Glutamatergic neuron (in vitro differentiated cells): ENCODE measurements at regions not wholly inside any gene's neighbourhood (a gene's known extent, or its start where the extent isn't known, plus 50 kb on each side); places are given as distances from the start of the nearest gene placed in this dataset.

ENCODE experiments used
- DNase-seq: peaks from one replicate; pipeline ENCODE4 v3.0.0; 2022
- H3K27ac Mint-ChIP-seq: one replicate; pipeline ENCODE4 v1.8.0; 2020; ENCODE audit warnings: mild to moderate bottlenecking, mixed read lengths, inconsistent platforms; ENCODE audit not compliant: unreplicated experiment
- H3K27me3 Mint-ChIP-seq: one replicate; pipeline ENCODE4 v1.8.0; 2020; ENCODE audit warnings: mild to moderate bottlenecking, moderate library complexity, mixed read lengths, inconsistent platforms; ENCODE audit not compliant: unreplicated experiment
- H3K36me3 Mint-ChIP-seq: one replicate; pipeline ENCODE4 v1.8.0; 2020; ENCODE audit warnings: mild to moderate bottlenecking, mixed read lengths, inconsistent platforms; ENCODE audit not compliant: unreplicated experiment
- H3K4me1 Mint-ChIP-seq: one replicate; pipeline ENCODE4 v1.8.0; 2020; ENCODE audit warnings: mild to moderate bottlenecking, low read depth, mixed read lengths, inconsistent platforms; ENCODE audit not compliant: unreplicated experiment
- H3K4me3 Mint-ChIP-seq: one replicate; pipeline ENCODE4 v1.8.0; 2020; ENCODE audit warnings: mild to moderate bottlenecking, mixed read lengths, inconsistent platforms; ENCODE audit not compliant: unreplicated experiment
- H3K9me3 Mint-ChIP-seq: one replicate; pipeline ENCODE4 v1.8.0; 2020; ENCODE audit warnings: mild to moderate bottlenecking, moderate library complexity, mixed read lengths, inconsistent platforms; ENCODE audit not compliant: unreplicated experiment
- TF ChIP-seq, protein P1 (sequence below): fragments of 200-600 bp; sonication (generic); IDR thresholded peaks from one replicate; pipeline ENCODE4 v1.5.0; 2021; ENCODE audit not compliant: partially characterized antibody, unreplicated experiment

DNA sequence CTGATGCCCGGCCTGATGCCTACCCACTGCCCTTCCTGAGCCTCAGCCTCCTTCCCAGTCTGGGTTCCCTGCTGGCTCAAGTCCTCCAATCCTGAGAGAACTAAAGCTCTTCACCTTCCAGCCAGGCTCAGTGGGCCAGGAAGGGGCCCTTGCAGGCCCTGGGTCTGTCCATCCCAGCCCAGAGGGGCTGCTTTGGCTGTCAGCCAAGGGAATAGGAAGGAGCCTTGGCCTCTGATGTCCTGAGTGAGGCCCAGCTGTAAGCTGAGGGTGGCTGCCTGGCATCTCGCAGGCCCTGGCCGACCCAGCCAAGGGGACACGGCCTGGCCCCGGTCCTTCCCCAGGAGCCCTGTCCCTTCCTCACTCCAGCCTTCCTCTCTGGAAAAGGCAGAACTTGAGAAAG lies 83.4 kb downstream of the DHCR7 start:
- TF ChIP-seq, protein P1, sequence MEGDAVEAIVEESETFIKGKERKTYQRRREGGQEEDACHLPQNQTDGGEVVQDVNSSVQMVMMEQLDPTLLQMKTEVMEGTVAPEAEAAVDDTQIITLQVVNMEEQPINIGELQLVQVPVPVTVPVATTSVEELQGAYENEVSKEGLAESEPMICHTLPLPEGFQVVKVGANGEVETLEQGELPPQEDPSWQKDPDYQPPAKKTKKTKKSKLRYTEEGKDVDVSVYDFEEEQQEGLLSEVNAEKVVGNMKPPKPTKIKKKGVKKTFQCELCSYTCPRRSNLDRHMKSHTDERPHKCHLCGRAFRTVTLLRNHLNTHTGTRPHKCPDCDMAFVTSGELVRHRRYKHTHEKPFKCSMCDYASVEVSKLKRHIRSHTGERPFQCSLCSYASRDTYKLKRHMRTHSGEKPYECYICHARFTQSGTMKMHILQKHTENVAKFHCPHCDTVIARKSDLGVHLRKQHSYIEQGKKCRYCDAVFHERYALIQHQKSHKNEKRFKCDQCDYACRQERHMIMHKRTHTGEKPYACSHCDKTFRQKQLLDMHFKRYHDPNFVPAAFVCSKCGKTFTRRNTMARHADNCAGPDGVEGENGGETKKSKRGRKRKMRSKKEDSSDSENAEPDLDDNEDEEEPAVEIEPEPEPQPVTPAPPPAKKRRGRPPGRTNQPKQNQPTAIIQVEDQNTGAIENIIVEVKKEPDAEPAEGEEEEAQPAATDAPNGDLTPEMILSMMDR, result no peak
- Mint-ChIP-seq H3K36me3 (no peaks in the 10 kb centered on the region), H3K27ac (no peak overlapping the region), H3K4me1 (peaks cover 3% of the 10 kb centered on the region), H3K4me3 (no peak overlapping the region), H3K27me3 (peaks cover 4% of the 10 kb centered on the region), H3K9me3 (peaks cover 4% of the 10 kb centered on the region)
- DNase-seq, result no peak

DNA sequence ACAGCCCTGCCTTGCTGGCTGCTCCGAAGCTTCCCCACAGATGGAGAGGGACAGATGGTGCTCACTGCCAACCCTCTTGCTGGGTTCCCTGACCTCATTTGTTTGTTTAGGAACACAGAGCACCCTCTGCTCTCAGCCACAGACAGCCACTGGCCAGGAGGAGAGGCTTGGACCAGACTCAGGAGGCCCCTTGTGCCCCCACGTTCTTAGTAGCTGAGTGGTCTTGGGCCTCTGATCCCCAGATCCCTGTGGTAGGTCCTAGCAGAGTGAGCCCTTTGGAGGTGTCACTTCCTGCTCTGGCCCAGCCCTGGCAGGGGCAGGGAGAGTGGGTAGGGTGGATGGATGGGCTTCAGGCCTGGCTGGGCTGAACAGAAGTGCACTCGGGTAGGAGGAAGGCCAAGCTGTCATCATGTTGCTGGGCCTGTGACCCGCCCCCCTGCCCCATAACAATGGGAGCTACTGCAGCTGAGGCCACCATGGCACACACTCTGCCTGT lies 84.0 kb downstream of the DHCR7 start:
- peak; percentile 53 for DNase-seq
- Mint-ChIP-seq H3K4me3 (no peak overlapping the region), H3K4me1 (peaks cover 3% of the 10 kb centered on the region), H3K9me3 (peaks cover 4% of the 10 kb centered on the region), H3K27me3 (peaks cover 4% of the 10 kb centered on the region), H3K27ac (peak overlapping the region; percentile 67), H3K36me3 (no peaks in the 10 kb centered on the region)
- TF ChIP-seq, protein P1, result no peak

DNA sequence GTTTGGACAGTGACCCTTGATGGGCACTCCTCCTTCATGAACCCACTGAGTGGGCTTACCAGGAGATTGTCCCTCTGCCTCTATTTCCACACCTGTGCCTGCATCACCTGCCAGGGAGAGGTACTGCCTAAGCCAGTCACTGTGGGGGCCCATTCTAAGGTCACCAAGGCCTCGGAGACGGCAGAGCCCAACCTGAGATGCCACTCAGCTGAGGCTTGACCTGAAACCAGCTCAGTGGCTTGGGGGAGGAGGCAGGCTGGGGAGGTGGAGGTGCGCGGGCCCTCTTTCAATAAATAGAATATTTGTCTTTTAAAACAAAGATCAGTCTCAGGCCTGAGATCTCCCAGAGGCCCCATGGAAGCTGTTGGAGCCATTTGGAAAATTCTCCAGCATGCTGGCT lies 84.5 kb downstream of the DHCR7 start:
- Mint-ChIP-seq H3K4me3 (no peak overlapping the region), H3K9me3 (peaks cover 6% of the 10 kb centered on the region), H3K27me3 (peaks cover 5% of the 10 kb centered on the region), H3K27ac (no peak overlapping the region), H3K4me1 (peaks cover 3% of the 10 kb centered on the region), H3K36me3 (peaks cover 3% of the 10 kb centered on the region)
- TF ChIP-seq, protein P1, result no peak
- DNase-seq, result no peak

DNA sequence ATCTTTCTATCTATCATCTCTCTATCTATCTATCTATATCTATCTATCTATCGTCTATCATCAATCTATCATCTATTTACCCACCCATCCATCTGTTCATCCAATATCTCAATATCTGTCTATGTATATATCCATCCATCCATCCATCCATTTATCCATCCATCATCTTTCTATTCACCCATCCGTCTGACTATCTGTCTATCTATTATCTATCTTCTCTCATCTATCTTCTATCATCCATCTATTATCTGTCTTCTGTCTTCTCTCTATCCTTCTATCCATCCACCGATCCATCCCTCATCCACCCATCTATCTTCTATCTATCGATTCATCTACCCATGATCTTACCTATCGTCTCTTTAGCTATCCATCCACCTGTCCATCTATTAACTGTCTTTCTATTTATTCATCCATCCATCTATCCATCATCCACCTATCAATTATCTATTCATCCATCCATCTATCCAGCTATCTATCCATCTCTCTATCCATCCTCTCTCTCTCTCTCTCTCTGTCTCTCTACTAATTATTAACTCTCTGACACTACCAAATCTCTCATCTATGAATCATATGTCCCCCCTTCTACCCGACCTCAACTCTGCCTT lies 89.1 kb downstream of the DHCR7 start:
- Mint-ChIP-seq H3K27ac (no peak overlapping the region), H3K36me3 (peaks cover 5% of the 10 kb centered on the region), H3K9me3 (peaks cover 3% of the 10 kb centered on the region), H3K27me3 (peaks cover 2% of the 10 kb centered on the region), H3K4me3 (no peak overlapping the region), H3K4me1 (peaks cover under 1% of the 10 kb centered on the region)
- TF ChIP-seq, protein P1, result no peak
- no peak for DNase-seq

DNA sequence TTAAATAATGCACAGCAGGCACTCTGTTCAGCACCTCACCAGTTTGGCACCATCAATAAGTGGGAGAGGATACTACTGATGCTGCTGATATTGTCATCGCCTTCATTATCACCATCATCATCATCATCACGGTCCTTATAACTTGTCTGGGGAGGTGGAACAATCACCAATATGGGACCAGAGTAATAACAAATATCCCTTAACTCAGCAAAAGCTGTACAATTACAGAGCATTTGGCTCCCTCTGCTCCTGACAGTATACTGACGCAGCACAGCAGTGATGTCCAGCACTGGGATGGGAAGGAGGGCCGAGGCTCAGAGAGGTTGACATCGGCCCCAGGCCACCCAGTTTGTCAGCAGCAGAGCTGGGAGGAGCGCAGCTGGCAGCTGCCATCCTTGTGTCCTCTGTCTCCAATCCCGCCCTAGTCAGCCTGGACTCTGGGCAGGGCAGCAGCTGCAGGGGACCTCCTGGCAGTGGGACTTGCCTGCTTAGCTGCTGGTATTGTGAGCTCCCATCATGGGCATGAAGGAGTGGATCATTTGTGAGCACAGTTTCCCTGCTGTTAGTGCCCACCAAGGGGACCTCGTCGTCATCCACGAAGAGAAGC lies 90.0 kb downstream of the DHCR7 start:
- Mint-ChIP-seq H3K27ac (no peak overlapping the region), H3K36me3 (peaks cover 5% of the 10 kb centered on the region), H3K27me3 (peaks cover 2% of the 10 kb centered on the region), H3K4me3 (no peak overlapping the region), H3K9me3 (peaks cover 3% of the 10 kb centered on the region), H3K4me1 (no peaks in the 10 kb centered on the region)
- no peak for DNase-seq
- TF ChIP-seq, protein P1, result no peak
